ENCODE measurements at regions not wholly inside any gene's neighbourhood (a gene's known extent, or its start where the extent isn't known, plus 50 kb on each side); places are given as distances from the start of the nearest gene placed in this dataset.

- Histone ChIP-seq H3K4me3 (no peak overlapping the region), H3K9me3 (replicated peaks; ENCODE audit: control insufficient read depth, insufficient read depth, low read length) (no peaks in the 10 kb centered on the region), H2AFZ (ENCODE audit: control insufficient read depth, low read depth, low read length) (no peak overlapping the region), H3K27ac (ENCODE audit: control insufficient read depth, insufficient read depth) (no peak overlapping the region), H3K27me3 (replicated peaks in 1 of 2; ENCODE audit: control insufficient read depth in 2 of 2, insufficient read depth in 2 of 2, low read length in 1 of 2) (no peaks in the 10 kb centered on the region), H4K20me1 (ENCODE audit: control insufficient read depth, insufficient read depth) (no peaks in the 10 kb centered on the region), H3K36me3 (ENCODE audit: control insufficient read depth in 2 of 2, insufficient read depth in 2 of 2, low read length in 1 of 2) (no peaks in the 10 kb centered on the region), H3K4me1 (ENCODE audit: control insufficient read depth, insufficient read depth, low read length) (no peaks in the 10 kb centered on the region), H3K79me2 (ENCODE audit: control insufficient read depth, insufficient read depth, low read length) (no peaks in the 10 kb centered on the region), H3K9ac (ENCODE audit: control insufficient read depth, insufficient read depth, low read length) (no peak overlapping the region), H3K4me2 (ENCODE audit: control insufficient read depth, insufficient read depth) (no peak overlapping the region)
- ATAC-seq (no peak), FAIRE-seq (no peak), DNase-seq (ENCODE audit: low read depth, low spot score) (no peak)
- 0% methylated on average over 2 of the region's 2 CpGs for WGBS (ENCODE audit: insufficient coverage, insufficient replicate concordance, low lambda C conversion rate, missing lambda C conversion rate)
- ChIA-PET CTCF (interaction anchor here (0.7 kb wide), 1 partner anchor 30 kb away, joined by 3 read pairs; no protein-coding TSS in a partner anchor), POLR2A (no interaction called here), RAD21 (ENCODE audit: unreplicated experiment) (no interaction called here), SMC1A (ENCODE audit: uncharacterized antibody, unreplicated experiment) (no interaction called here)
- intact Hi-C loops (cut with micrococcal nuclease; ENCODE audit: unreplicated experiment): no loop called here
- in situ Hi-C loops (cut with MboI): no loop called here
- TF ChIP-seq FOS (IDR thresholded peaks at IDR 0.05; ENCODE audit: borderline replicate concordance, extremely low read depth, insufficient read length) (no peak), CHD2 (IDR thresholded peaks at IDR 0.05; ENCODE audit: borderline replicate concordance, low read depth, low read length) (no peak), GABPA (IDR thresholded peaks at IDR 0.05; ENCODE audit: low read depth) (no peak), SMAD5 (IDR thresholded peaks at IDR 0.05; ENCODE audit: low read depth) (no peak), MYB (IDR thresholded peaks at IDR 0.05; ENCODE audit: borderline replicate concordance, low read depth, low read length) (no peak), ZNF24 (IDR thresholded peaks at IDR 0.05) (no peak), CUX1 (IDR thresholded peaks at IDR 0.05; ENCODE audit: insufficient replicate concordance, low read depth, low read length) (no peak), JUNB (IDR thresholded peaks at IDR 0.05) (no peak), ZNF384 (IDR thresholded peaks at IDR 0.05; ENCODE audit: borderline replicate concordance, low read depth, low read length) (no peak), KDM1A (IDR thresholded peaks at IDR 0.05; ENCODE audit: borderline replicate concordance) (no peak), EZH2 (IDR thresholded peaks at IDR 0.05; ENCODE audit: borderline replicate concordance, control insufficient read depth, low read depth, low read length) (no peak), FOXM1 (IDR thresholded peaks at IDR 0.05; ENCODE audit: low read depth, low read length) (no peak), PBX3 (IDR thresholded peaks at IDR 0.05; ENCODE audit: insufficient replicate concordance, low read depth, low read length) (no peak), NFYA (IDR thresholded peaks at IDR 0.05; ENCODE audit: borderline replicate concordance, low read depth, low read length) (no peak)
- no TSS peak for BruUV-seq (replicated peaks)
Observed at GRCh38 chr4:62960415-62960814, 1448.8 kb downstream of the TECRL start.

Measured in GM12878 (cell line).